HG02571 (cell line): ENCODE measurements at regions not wholly inside any gene's neighbourhood (a gene's known extent, or its start where the extent isn't known, plus 50 kb on each side); places are given as distances from the start of the nearest gene placed in this dataset.
"Not testable (repeated sequence)": the region's sequence is repeated elsewhere in the genome, so short reads cannot be mapped to it uniquely, and the experiment has no call there.

Experiments used
- ATAC-seq: cut with Tn5 transposase; IDR thresholded peaks from one replicate; pipeline ENCODE4 v1.9.1; 2021; ENCODE audit warnings: mild to moderate bottlenecking, moderate library complexity; ENCODE audit not compliant: unreplicated experiment

DNA sequence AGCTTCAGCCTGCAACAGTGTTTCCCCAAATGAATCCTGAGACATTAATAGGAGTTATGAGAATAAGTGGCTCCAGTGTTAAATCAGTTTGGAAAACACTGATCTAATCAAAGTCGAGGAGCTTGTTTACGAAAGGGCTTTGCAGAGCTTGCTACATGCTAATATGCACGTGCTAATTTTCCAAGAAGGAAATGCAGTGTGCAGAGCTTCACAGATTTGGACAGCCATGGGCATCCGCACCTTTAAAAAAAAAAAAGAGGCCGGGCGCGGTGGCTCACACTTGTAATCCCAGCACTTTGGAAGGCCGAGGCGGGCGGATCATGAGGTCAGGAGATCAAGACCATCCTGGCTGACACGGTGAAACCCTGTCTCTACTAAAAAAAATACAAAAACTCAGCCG, 79.7 kb upstream of the LMO2 start:
- not testable (repeated sequence) for ATAC-seq

GRCh38 chr11:33970984-33971466, 79.1 kb upstream of the LMO2 start:
- no peak for ATAC-seq

- ATAC-seq, result no peak
These were observed 75.6 kb upstream of the LMO2 start for GRCh38 chr11:33967451-33967850.

DNA sequence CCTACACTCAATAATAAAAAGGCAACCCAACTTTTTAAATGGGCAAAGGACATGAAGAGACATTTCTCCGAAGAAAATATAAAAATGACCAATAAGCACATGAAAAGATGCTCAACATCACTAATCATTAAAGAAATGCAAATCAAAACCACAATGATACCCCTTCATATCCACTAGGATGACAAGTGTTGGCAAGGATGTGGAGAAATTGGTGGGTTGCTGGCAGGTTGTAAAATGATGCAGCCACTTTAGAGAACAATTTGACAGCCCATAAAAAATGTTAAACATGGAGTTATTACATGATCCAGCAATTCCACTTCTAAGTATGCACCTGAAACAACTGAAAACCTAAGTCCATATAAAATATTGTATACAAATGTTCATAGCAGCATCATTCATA, 73.2 kb upstream of the LMO2 start:
- no peak for ATAC-seq

DNA sequence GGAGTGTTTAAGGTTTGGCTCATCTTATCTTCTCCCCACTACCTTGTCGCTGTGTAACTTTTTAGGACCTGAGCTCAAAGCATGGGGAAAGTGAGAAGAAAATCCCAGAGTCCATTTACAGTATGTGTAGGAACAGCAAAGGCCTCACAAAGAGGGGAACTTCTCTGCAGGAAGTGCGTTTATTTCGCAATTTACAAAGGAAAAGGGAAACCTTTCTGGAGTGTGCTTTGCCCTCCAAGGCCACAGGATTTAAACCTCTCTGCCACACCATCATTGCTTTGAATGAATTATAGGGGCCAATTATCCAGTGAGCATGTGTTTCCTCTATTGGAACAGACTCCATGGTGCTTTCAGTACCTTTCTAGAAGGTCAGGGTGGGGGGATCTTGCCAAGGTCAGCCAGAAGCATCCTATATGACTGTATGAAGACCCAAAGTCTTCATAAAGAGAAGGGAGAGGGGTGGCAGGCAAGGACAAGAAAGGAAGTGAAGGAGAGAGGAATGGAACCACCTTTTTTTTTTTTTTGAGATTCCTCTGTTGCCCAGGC, 68.1 kb upstream of the LMO2 start:
- ATAC-seq, result no peak

- no peak for ATAC-seq
These were observed 65.5 kb upstream of the LMO2 start for GRCh38 chr11:33957304-33957917.

DNA sequence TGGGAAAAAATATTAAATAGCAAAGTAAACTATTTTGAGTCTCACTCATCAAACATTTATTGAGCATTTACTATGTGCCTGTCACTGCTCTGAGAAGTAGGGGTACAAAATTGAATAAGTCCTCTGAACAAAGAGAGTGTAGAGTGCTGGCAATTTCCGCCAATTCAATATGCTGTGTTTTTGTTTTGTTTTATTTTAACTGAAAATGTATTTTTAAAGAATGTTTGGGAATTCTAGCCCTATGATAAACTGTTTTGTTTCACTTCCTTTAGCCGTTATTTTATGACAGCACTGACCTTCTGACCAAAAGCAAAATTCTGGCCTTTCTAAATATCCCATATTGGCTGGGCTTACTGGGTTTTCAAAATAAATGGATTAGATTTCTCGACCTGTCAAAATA, 64.7 kb upstream of the LMO2 start:
- ATAC-seq, result no peak

GRCh38 chr11:33953289-33953688, 61.4 kb upstream of the LMO2 start:
- no peak for ATAC-seq

- ATAC-seq, result no peak
These were observed 60.9 kb upstream of the LMO2 start for GRCh38 chr11:33952805-33953204.

DNA sequence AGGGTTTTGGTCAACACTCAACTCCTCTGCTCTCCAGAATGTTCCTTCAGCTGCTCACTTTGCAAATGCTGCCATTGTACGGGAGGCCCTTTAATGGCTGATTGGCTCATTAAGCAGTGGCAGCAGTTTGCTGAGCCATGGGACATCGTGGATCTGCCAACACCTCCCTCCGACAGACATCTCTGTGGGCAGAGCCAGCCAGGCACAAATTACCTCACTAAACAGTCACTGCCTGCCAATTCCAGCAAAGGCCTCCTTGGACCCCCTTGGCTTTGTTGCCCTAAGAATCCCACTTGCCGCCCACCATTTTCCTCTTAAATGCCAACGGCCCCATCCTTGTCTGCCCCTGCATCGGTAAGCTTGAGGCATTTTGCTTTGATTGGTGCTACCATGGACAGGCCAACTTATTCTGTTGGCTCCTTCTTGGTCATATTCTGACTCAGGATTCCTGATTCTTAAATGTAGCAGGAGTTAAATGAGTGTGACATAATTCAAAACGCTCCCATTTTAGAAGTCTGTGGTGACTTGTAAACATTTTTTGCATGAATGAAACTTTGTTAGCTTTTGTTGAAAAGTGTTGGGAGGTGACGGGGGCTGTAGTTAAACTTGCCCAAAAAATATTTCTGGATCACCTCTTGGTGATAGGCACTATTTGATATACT, 57.5 kb upstream of the LMO2 start:
- ATAC-seq, result no peak

GRCh38 chr11:33948494-33948893, 56.6 kb upstream of the LMO2 start:
- ATAC-seq, result no peak

DNA sequence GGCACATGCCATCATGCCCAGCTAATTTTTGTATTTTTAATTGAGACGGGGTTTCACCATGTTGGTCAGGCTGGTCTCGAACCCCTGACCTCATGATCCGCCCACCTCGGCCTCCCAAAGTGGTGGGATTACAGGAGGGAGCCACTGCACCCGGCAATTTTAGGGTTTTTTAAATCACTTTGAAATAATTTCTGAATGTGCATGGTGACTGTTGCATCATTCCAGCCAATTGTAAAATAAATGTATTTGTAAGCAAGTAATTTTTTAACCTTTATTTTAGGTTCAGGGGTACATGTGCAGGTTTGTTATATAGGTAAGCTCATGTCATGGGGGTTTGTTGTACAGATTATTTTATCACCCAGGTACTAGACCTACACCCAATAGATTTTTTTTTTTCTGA, 56.0 kb upstream of the LMO2 start:
- ATAC-seq, result not testable (repeated sequence)

DNA sequence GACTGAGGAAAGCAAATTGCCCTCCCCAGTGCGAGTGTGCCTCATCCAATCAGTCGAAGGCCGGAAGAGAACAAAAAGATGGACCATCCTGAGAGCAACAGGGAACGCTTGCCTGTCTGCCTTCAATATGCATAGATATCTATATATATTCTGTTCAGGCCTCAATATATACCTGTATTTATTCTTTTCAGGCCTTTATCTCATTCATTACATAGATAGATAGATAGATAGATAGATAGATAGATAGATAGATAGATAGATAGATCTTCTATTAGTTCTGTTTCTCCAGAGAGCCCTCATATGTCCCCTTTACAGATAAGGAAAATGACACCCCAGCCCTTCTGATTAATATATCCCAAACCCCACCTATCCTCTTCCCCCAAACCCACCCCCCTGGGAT, 55.1 kb upstream of the LMO2 start:
- no peak for ATAC-seq

DNA sequence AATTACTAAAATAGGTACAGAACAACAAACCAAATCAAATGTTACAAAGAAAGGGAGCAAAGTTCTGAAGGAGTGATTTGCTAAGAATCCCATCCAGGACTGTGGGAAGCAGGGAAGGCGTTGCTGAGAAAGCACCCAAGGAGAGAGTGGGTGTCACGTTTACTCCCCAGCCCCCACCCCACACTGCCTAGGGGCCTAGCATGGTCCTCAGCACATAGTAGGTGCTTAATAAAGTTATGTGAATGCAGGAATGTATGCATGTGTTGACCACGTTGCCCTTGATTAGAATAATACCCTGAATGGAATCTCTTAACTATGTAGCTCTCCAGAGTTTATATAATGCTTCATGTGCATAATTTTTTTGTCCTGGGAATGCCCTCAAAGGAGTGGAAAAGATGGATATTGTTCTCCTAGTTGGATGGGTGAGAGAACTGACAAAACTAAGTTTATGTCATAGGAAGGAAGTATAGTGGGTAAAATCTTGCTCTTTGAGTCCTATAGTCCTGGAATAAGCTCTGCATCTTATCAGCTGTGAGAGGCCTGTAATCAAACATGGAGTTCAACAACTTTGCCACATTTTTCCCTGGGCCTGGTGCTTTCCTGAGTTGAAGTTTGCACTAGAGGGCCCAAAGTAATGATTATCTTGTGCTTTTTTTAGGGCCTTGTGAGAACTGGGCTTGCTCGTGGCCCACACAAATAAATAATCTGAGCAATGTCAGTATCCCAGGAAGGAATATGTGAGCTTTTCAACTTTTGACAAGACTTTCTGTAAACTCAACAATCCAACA, 53.8 kb upstream of the LMO2 start:
- ATAC-seq, result no peak

GRCh38 chr11:33944693-33945424, 53.0 kb upstream of the LMO2 start:
- ATAC-seq, result no peak

DNA sequence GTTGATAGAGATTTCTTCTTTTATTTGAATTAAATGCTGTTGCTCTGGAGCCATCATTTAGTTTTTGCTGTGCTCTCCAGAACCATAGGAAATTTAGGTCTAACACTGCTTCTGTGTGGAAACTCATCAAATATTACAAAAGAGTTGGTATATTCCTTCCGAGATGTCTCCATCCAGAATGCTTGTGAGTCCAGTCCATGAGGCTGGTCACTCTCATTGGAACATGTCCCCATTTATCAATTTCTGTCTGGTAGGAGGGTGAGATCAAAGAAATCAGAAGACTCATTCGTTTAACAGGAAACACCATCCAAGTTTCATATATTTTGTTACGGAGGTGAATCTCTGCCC, 52.4 kb upstream of the LMO2 start:
- ATAC-seq, result no peak

DNA sequence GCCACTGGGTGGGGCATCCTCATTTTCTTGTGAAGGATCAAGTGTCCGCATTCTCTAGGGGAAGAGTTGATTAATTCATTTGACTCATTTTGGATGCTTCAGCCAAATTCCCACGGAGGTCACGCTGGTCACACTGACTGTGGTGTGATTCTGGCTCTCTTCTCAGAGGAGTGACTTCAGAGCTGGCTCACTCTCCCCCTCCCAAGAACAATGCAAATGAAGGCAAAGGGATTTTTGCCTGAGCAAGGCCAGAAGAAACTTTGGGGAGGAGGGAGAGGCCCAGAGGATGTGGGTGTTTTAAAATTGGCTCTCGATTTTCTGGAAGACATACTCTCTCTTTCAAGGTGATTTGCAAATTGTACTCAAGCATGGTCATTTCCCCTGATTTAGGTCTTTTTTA, 51.1 kb upstream of the LMO2 start:
- peak; percentile 57 for ATAC-seq

DNA sequence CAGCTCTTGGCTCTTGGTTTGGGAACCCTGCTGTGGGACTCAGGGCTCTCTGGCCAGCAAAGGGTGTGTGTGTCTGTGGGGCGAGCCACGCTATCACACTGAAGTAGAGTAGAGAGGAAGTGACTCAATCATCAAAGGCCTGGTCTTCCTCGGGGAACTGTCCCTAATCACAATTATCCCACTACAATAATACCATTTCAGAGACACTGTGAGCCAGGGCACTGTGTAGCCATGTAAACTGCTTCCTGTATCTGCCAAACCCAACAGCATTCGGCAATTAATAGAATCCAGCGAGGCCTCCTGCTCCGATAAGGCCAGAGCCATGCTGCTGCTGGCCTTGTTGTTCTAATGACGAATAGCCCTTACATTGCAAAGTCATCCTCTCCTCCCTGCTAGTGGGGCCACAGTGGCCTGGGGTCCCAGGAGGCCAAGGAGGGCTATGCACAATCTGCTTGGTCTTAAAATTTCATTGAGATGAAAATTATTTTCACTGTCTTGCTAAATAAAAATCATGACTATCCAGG, 49.8 kb upstream of the LMO2 start:
- ATAC-seq, result no peak
